T-cell (primary cell): ENCODE measurements at regions not wholly inside any gene's neighbourhood (a gene's known extent, or its start where the extent isn't known, plus 50 kb on each side); places are given as distances from the start of the nearest gene placed in this dataset.

ENCODE experiments used
- ATAC-seq, 4 experiments: fragments of 200-7000 bp in 3 of 4; fragments of 150-1000 bp in 1 of 4; cut with Tn5 transposase; replicated peaks in 1 of 4; 1 replicate in 3 of 4; 2 replicates in 1 of 4; pipeline ENCODE4 v1.10.0; 2021; ENCODE audit warnings: moderate library complexity in 3 of 4, mild to moderate bottlenecking in 2 of 4, moderate number of reproducible peaks in 1 of 4
- CTCF ChIA-PET, 2 donors: fragments of 300-600 bp; sonication (Branson Sonifier 250); formaldehyde crosslinking; loops; one replicate each; lab custom pipeline; 2022; ENCODE audit warnings: antibody characterized with exemption in 2 of 2; lab: Charles Lee
- POLR2A ChIA-PET, 2 donors: fragments of 300-600 bp; sonication (Branson Sonifier 250); formaldehyde crosslinking; loops; one replicate each; lab custom pipeline; 2022; ENCODE audit warnings: antibody characterized with exemption in 2 of 2; lab: Charles Lee
- DNase-seq, 35 experiments: peaks; one replicate each; pipeline versions ENCODE4 v3.0.0 to v3.0.0-alpha.2; 2013 to 2023
- H3K27ac ChIP-seq: one replicate; pipeline ENCODE4 v1.5.1; 2013; ENCODE audit warnings: low read length
- H3K27me3 ChIP-seq, 2 experiments: replicated peaks in 1 of 2; 1 replicate in 1 of 2; 2 replicates in 1 of 2; pipeline versions ENCODE4 v1.6.1 to v1.7.0; 2013; ENCODE audit warnings: low read length in 1 of 2, mixed read lengths in 1 of 2; ENCODE audit not compliant: control insufficient read depth in 2 of 2, insufficient read depth in 2 of 2; ENCODE audit errors: extremely low read depth in 1 of 2
- H3K36me3 ChIP-seq, 2 donors: 1 replicate in 1 of 2; 2 replicates in 1 of 2; pipeline versions ENCODE4 v1.6.1 to v1.7.0; 2013; ENCODE audit warnings: low read length in 1 of 2; ENCODE audit not compliant: control insufficient read depth in 2 of 2, insufficient read depth in 1 of 2; ENCODE audit errors: extremely low read depth in 1 of 2
- H3K4me1 ChIP-seq, 2 experiments: 1 replicate in 1 of 2; 2 replicates in 1 of 2; pipeline versions ENCODE4 v1.6.1 to v1.7.0; 2013; ENCODE audit warnings: low read length in 2 of 2, mixed read lengths in 1 of 2; ENCODE audit not compliant: insufficient read depth in 2 of 2, control insufficient read depth in 1 of 2; ENCODE audit errors: extremely low read depth in 1 of 2
- H3K4me3 ChIP-seq, 2 donors: 1 replicate in 1 of 2; 2 replicates in 1 of 2; pipeline versions ENCODE4 v1.5.1 to v1.7.0; 2013; ENCODE audit warnings: mild to moderate bottlenecking in 2 of 2, low read length in 1 of 2, moderate library complexity in 1 of 2; ENCODE audit not compliant: control insufficient read depth in 1 of 2; ENCODE audit errors: extremely low read depth in 1 of 2
- H3K9me3 ChIP-seq: 2 replicates; pipeline ENCODE4 v1.7.0; 2013
- H3K27ac Mint-ChIP-seq, 2 donors: one replicate each; pipeline ENCODE4 v1.8.0; 2020 to 2021; ENCODE audit warnings: mild to moderate bottlenecking in 2 of 2, mixed read lengths in 2 of 2
- H3K27me3 Mint-ChIP-seq, 2 donors: one replicate each; pipeline ENCODE4 v1.8.0; 2021 to 2022; ENCODE audit warnings: mixed read lengths in 2 of 2
- H3K36me3 Mint-ChIP-seq: one replicate; pipeline ENCODE4 v1.8.0; 2021; ENCODE audit warnings: mixed read lengths
- H3K4me1 Mint-ChIP-seq, 3 donors: one replicate each; pipeline ENCODE4 v1.8.0; 2020 to 2022; ENCODE audit warnings: mixed read lengths in 3 of 3, mild to moderate bottlenecking in 1 of 3
- H3K4me3 Mint-ChIP-seq, 3 donors: one replicate each; pipeline ENCODE4 v1.8.0; 2020 to 2022; ENCODE audit warnings: mild to moderate bottlenecking in 3 of 3, mixed read lengths in 3 of 3, moderate library complexity in 3 of 3
- H3K9me3 Mint-ChIP-seq, 3 donors: one replicate each; pipeline ENCODE4 v1.8.0; 2020 to 2022; ENCODE audit warnings: mixed read lengths in 3 of 3
- WGBS: methylation state at CpG from one replicate; pipeline ENCODE4 v1.1.5; 2013; ENCODE audit warnings: missing lambda C conversion rate; ENCODE audit not compliant: insufficient coverage; 5-methylcytosine and 5-hydroxymethylcytosine counted together

- Mint-ChIP-seq H3K4me3 (no peak overlapping the region), H3K27me3 (no peaks in the 10 kb centered on the region), H3K9me3 (peaks cover 8 to 23% (median 9%) of the 10 kb centered on the region in 3 donors), H3K4me1 (no peaks in the 10 kb centered on the region), H3K27ac (no peak overlapping the region), H3K36me3 (no peaks in the 10 kb centered on the region)
- Histone ChIP-seq H3K27me3 (no peaks in the 10 kb centered on the region), H3K4me3 (no peak overlapping the region), H3K4me1 (no peaks in the 10 kb centered on the region), H3K27ac (no peak overlapping the region), H3K9me3 (no peaks in the 10 kb centered on the region), H3K36me3 (no peaks in the 10 kb centered on the region)
- ATAC-seq: no peak
- DNase-seq: no peak
- POLR2A ChIA-PET: no interaction called here
- CTCF ChIA-PET: no interaction called here
- WGBS: 94% methylated on average over 16 of the region's 16 CpGs
Observed at GRCh38 chr1:73105755-73106154, 823.4 kb upstream of the NEGR1 start.

GRCh38 chr1:73104749-73105148 lies 822.4 kb upstream of the NEGR1 start:
- H3K27ac ChIP-seq: no peak overlapping the region
- Mint-ChIP-seq H3K27ac (no peak overlapping the region), H3K4me3 (no peak overlapping the region), H3K27me3 (no peaks in the 10 kb centered on the region), H3K36me3 (no peaks in the 10 kb centered on the region), H3K4me1 (no peaks in the 10 kb centered on the region), H3K9me3 (peaks cover 8 to 28% (median 9%) of the 10 kb centered on the region in 3 donors)
- no peaks in the 10 kb centered on the region for H3K4me1 ChIP-seq
- DNase-seq (no peak), ATAC-seq (no peak)
- H3K9me3 ChIP-seq: no peaks in the 10 kb centered on the region
- H3K27me3 ChIP-seq: no peaks in the 10 kb centered on the region
- ChIA-PET POLR2A (interaction anchor here in 1 of 2 donors (0.6 kb wide), 1 partner anchor 537 kb away, joined by 5 read pairs; no protein-coding TSS in a partner anchor), CTCF (interaction anchor here in 1 of 2 donors (0.7 kb wide), 1 partner anchor 55 kb away, joined by 3 read pairs; no protein-coding TSS in a partner anchor)
- no peak overlapping the region for H3K4me3 ChIP-seq
- H3K36me3 ChIP-seq: no peaks in the 10 kb centered on the region
- WGBS: 96% methylated on average over 6 of the region's 8 CpGs

- no peaks in the 10 kb centered on the region for H3K27me3 ChIP-seq
- H3K9me3 ChIP-seq: no peaks in the 10 kb centered on the region
- DNase-seq (no peak), ATAC-seq (no peak)
- H3K36me3 Mint-ChIP-seq: no peaks in the 10 kb centered on the region
- H3K36me3 ChIP-seq: no peaks in the 10 kb centered on the region
- WGBS: 52% methylated on average over 3 of the region's 4 CpGs
- no peak overlapping the region for H3K4me3 ChIP-seq
- H3K27me3 Mint-ChIP-seq: no peaks in the 10 kb centered on the region
- H3K27ac Mint-ChIP-seq: no peak overlapping the region
- no peaks in the 10 kb centered on the region for H3K4me1 ChIP-seq
- H3K9me3 Mint-ChIP-seq: peaks cover 4 to 24% (median 7%) of the 10 kb centered on the region in 3 donors
- H3K27ac ChIP-seq: no peak overlapping the region
- no peak overlapping the region for H3K4me3 Mint-ChIP-seq
- H3K4me1 Mint-ChIP-seq: no peaks in the 10 kb centered on the region
- CTCF ChIA-PET: no interaction called here
- POLR2A ChIA-PET: no interaction called here
Observed at GRCh38 chr1:73100216-73100615, 817.9 kb upstream of the NEGR1 start.

GRCh38 chr1:73097917-73098316 lies 815.6 kb upstream of the NEGR1 start:
- DNase-seq (no peak), ATAC-seq (no peak)
- no peak overlapping the region for H3K4me3 Mint-ChIP-seq
- no peak overlapping the region for H3K27ac ChIP-seq
- H3K9me3 Mint-ChIP-seq: peaks cover 6 to 24% (median 10%) of the 10 kb centered on the region in 3 donors
- ChIA-PET CTCF (no interaction called here), POLR2A (interaction anchor here in 1 of 2 donors (0.5 kb wide), 1 partner anchor 45 kb away, joined by 6 read pairs; no protein-coding TSS in a partner anchor)
- H3K4me3 ChIP-seq: no peak overlapping the region
- no peaks in the 10 kb centered on the region for H3K4me1 Mint-ChIP-seq
- no peaks in the 10 kb centered on the region for H3K27me3 Mint-ChIP-seq
- H3K36me3 ChIP-seq: no peaks in the 10 kb centered on the region
- no peaks in the 10 kb centered on the region for H3K27me3 ChIP-seq
- H3K36me3 Mint-ChIP-seq: no peaks in the 10 kb centered on the region
- no peaks in the 10 kb centered on the region for H3K9me3 ChIP-seq
- no peaks in the 10 kb centered on the region for H3K4me1 ChIP-seq
- no peak overlapping the region for H3K27ac Mint-ChIP-seq

GRCh38 chr1:73096841-73097240 lies 814.5 kb upstream of the NEGR1 start:
- Histone ChIP-seq H3K4me3 (no peak overlapping the region), H3K36me3 (no peaks in the 10 kb centered on the region), H3K27ac (no peak overlapping the region), H3K27me3 (no peaks in the 10 kb centered on the region), H3K9me3 (no peaks in the 10 kb centered on the region), H3K4me1 (no peaks in the 10 kb centered on the region)
- ATAC-seq (no peak), DNase-seq (no peak)
- Mint-ChIP-seq H3K27ac (no peak overlapping the region), H3K4me1 (no peaks in the 10 kb centered on the region), H3K36me3 (no peaks in the 10 kb centered on the region), H3K4me3 (no peak overlapping the region), H3K27me3 (no peaks in the 10 kb centered on the region), H3K9me3 (peaks cover 10 to 34% (median 17%) of the 10 kb centered on the region in 3 donors)
- WGBS: no CpG with 5 or more reads among the region's 1 CpG
- ChIA-PET CTCF (no interaction called here), POLR2A (interaction anchor here in 1 of 2 donors (0.7 kb wide), 1 partner anchor 76 kb away, joined by 3 read pairs; no protein-coding TSS in a partner anchor)

- POLR2A ChIA-PET: no interaction called here
- Histone ChIP-seq H3K36me3 (no peaks in the 10 kb centered on the region), H3K27me3 (no peaks in the 10 kb centered on the region), H3K4me3 (no peak overlapping the region), H3K9me3 (no peaks in the 10 kb centered on the region), H3K27ac (no peak overlapping the region), H3K4me1 (no peaks in the 10 kb centered on the region)
- DNase-seq (no peak), ATAC-seq (no peak)
- Mint-ChIP-seq H3K9me3 (peaks cover 20 to 41% (median 22%) of the 10 kb centered on the region in 3 donors), H3K27ac (no peak overlapping the region), H3K4me1 (no peaks in the 10 kb centered on the region), H3K36me3 (no peaks in the 10 kb centered on the region), H3K4me3 (no peak overlapping the region), H3K27me3 (no peaks in the 10 kb centered on the region)
- CTCF ChIA-PET: no interaction called here
Observed at GRCh38 chr1:73092383-73092782, 810.0 kb upstream of the NEGR1 start.

- peaks cover 2 to 15% (median 12%) of the 10 kb centered on the region in 3 donors for H3K9me3 Mint-ChIP-seq
- no peak overlapping the region for H3K4me3 Mint-ChIP-seq
- Histone ChIP-seq H3K27me3 (no peaks in the 10 kb centered on the region), H3K36me3 (no peaks in the 10 kb centered on the region), H3K27ac (no peak overlapping the region), H3K9me3 (no peaks in the 10 kb centered on the region), H3K4me3 (no peak overlapping the region), H3K4me1 (no peaks in the 10 kb centered on the region)
- no CpG with 5 or more reads among the region's 3 CpGs for WGBS
- H3K36me3 Mint-ChIP-seq: no peaks in the 10 kb centered on the region
- no peak for ATAC-seq
- H3K27ac Mint-ChIP-seq: no peak overlapping the region
- H3K4me1 Mint-ChIP-seq: no peaks in the 10 kb centered on the region
- CTCF ChIA-PET: no interaction called here
- DNase-seq: no peak
- H3K27me3 Mint-ChIP-seq: no peaks in the 10 kb centered on the region
- POLR2A ChIA-PET: interaction anchor here in 1 of 2 donors (0.7 kb wide), 1 partner anchor 17 kb away, joined by 3 read pairs; no protein-coding TSS in a partner anchor
Observed at GRCh38 chr1:73066866-73067265, 784.5 kb upstream of the NEGR1 start.
